MCF 10A (cell line): ENCODE measurements at regions not wholly inside any gene's neighbourhood (a gene's known extent, or its start where the extent isn't known, plus 50 kb on each side); places are given as distances from the start of the nearest gene placed in this dataset.

ENCODE experiments used
- BruUV-seq: library from RNA; stranded (reverse); fragments of 400-500 nt; replicated peaks from 2 replicates; lab custom pipeline; 2021; lab: Mats Ljungman, UMichigan
- CTCF ChIA-PET: fragments of 300-600 bp; sonication (Branson Sonifier 250); formaldehyde crosslinking; extraction: SDS; loops from one replicate; lab custom pipeline; 2021; ENCODE audit warnings: antibody characterized with exemption, inconsistent platforms; lab: Yijun Ruan, JAX
- POLR2A ChIA-PET: fragments of 300-600, 350-650 bp; sonication (Branson Sonifier 250); formaldehyde crosslinking; extraction: SDS; loops from one replicate; lab custom pipeline; 2020; ENCODE audit warnings: antibody characterized with exemption, inconsistent platforms; lab: Yijun Ruan, JAX
- DNase-seq: peaks from one replicate; pipeline ENCODE4 v3.0.0-alpha.2; 2018; ENCODE audit not compliant: unreplicated experiment
- H3K27ac Mint-ChIP-seq: one replicate; pipeline ENCODE4 v1.8.0; 2022; ENCODE audit warnings: mild to moderate bottlenecking, low read depth, mixed read lengths; ENCODE audit not compliant: unreplicated experiment
- H3K27me3 Mint-ChIP-seq: one replicate; pipeline ENCODE4 v1.8.0; 2022; ENCODE audit warnings: mixed read lengths; ENCODE audit not compliant: insufficient read depth, unreplicated experiment
- H3K36me3 Mint-ChIP-seq: one replicate; pipeline ENCODE4 v1.8.0; 2022; ENCODE audit warnings: mild to moderate bottlenecking, moderate library complexity, mixed read lengths; ENCODE audit not compliant: insufficient read depth, unreplicated experiment
- H3K4me1 Mint-ChIP-seq: one replicate; pipeline ENCODE4 v1.8.0; 2022; ENCODE audit warnings: mixed read lengths; ENCODE audit not compliant: insufficient read depth, unreplicated experiment
- H3K4me3 Mint-ChIP-seq: one replicate; pipeline ENCODE4 v1.8.0; 2022; ENCODE audit warnings: mild to moderate bottlenecking, moderate library complexity, mixed read lengths; ENCODE audit not compliant: unreplicated experiment
- H3K9me3 Mint-ChIP-seq: one replicate; pipeline ENCODE4 v1.8.0; 2022; ENCODE audit warnings: mixed read lengths; ENCODE audit not compliant: unreplicated experiment
- CTCF ChIP-seq: fragments of 200-600 bp; IDR thresholded peaks from one replicate; pipeline ENCODE4 v1.8.0; 2022; ENCODE audit warnings: antibody characterized with exemption, mild to moderate bottlenecking; ENCODE audit not compliant: unreplicated experiment
- intact Hi-C: fragments of 100-400 bp; cut with micrococcal nuclease; formaldehyde crosslinking; loops from 2 replicates; pipeline ENCODE4 v1.14.1; 2022

GRCh38 chr5:125261505-125262250 lies 515.2 kb upstream of the ZNF608 start:
- DNase-seq: no peak
- CTCF ChIA-PET: interaction anchor here (0.7 kb wide), 1 partner anchor 34 kb away, joined by 4 read pairs; no protein-coding TSS in a partner anchor
- Mint-ChIP-seq H3K36me3 (no peaks in the 10 kb centered on the region), H3K4me1 (no peaks in the 10 kb centered on the region), H3K27me3 (no peaks in the 10 kb centered on the region), H3K9me3 (peaks cover 8% of the 10 kb centered on the region), H3K4me3 (no peak overlapping the region), H3K27ac (no peak overlapping the region)
- POLR2A ChIA-PET: interaction anchor here (0.6 kb wide), 1 partner anchor 1315 kb away, joined by 4 read pairs; no protein-coding TSS in a partner anchor
- TF ChIP-seq CTCF: no peak
- intact Hi-C loops: no loop called here
- BruUV-seq: no TSS peak

GRCh38 chr5:125262782-125263181 lies 516.3 kb upstream of the ZNF608 start:
- POLR2A ChIA-PET: no interaction called here
- intact Hi-C loops: no loop called here
- H3K4me1 Mint-ChIP-seq: peaks cover 3% of the 10 kb centered on the region
- CTCF ChIA-PET: no interaction called here
- TF ChIP-seq CTCF: no peak
- H3K27ac Mint-ChIP-seq: no peak overlapping the region
- peaks cover 8% of the 10 kb centered on the region for H3K9me3 Mint-ChIP-seq
- no peak for DNase-seq
- H3K36me3 Mint-ChIP-seq: no peaks in the 10 kb centered on the region
- H3K4me3 Mint-ChIP-seq: no peak overlapping the region
- no peaks in the 10 kb centered on the region for H3K27me3 Mint-ChIP-seq
- no TSS peak for BruUV-seq

- no peak overlapping the region for H3K4me3 Mint-ChIP-seq
- H3K27me3 Mint-ChIP-seq: no peaks in the 10 kb centered on the region
- POLR2A ChIA-PET: no interaction called here
- CTCF ChIA-PET: no interaction called here
- no peak for DNase-seq
- H3K4me1 Mint-ChIP-seq: peaks cover 6% of the 10 kb centered on the region
- TF ChIP-seq CTCF: no peak
- H3K36me3 Mint-ChIP-seq: no peaks in the 10 kb centered on the region
- intact Hi-C loops: no loop called here
- H3K9me3 Mint-ChIP-seq: peaks cover 8% of the 10 kb centered on the region
- no peak overlapping the region for H3K27ac Mint-ChIP-seq
- BruUV-seq: no TSS peak
These were observed 516.9 kb upstream of the ZNF608 start for GRCh38 chr5:125263356-125263755.

- DNase-seq: no peak
- CTCF ChIA-PET: no interaction called here
- no peaks in the 10 kb centered on the region for H3K36me3 Mint-ChIP-seq
- no TSS peak for BruUV-seq
- POLR2A ChIA-PET: interaction anchor here (0.7 kb wide), 1 partner anchor 26 kb away, joined by 3 read pairs; no protein-coding TSS in a partner anchor
- H3K27ac Mint-ChIP-seq: no peak overlapping the region
- H3K9me3 Mint-ChIP-seq: peaks cover 8% of the 10 kb centered on the region
- intact Hi-C loops: no loop called here
- TF ChIP-seq CTCF: no peak
- peaks cover 6% of the 10 kb centered on the region for H3K4me1 Mint-ChIP-seq
- no peak overlapping the region for H3K4me3 Mint-ChIP-seq
- no peaks in the 10 kb centered on the region for H3K27me3 Mint-ChIP-seq
These were observed 519.7 kb upstream of the ZNF608 start for GRCh38 chr5:125266106-125266505.
